22Rv1 (cell line): ENCODE measurements at regions not wholly inside any gene's neighbourhood (a gene's known extent, or its start where the extent isn't known, plus 50 kb on each side); places are given as distances from the start of the nearest gene placed in this dataset.

Source experiments
- ZFX ChIP-seq: fragments of 450-650 bp; IDR thresholded peaks from 2 replicates; pipeline ENCODE4 v1.6.1; 2017; ENCODE audit warnings: antibody characterized with exemption, borderline replicate concordance
- TF ChIP-seq, protein P1 (sequence below): fragments of 450-650 bp; IDR thresholded peaks from 2 replicates; pipeline ENCODE4 v1.5.1; 2017; ENCODE audit warnings: mild to moderate bottlenecking

DNA sequence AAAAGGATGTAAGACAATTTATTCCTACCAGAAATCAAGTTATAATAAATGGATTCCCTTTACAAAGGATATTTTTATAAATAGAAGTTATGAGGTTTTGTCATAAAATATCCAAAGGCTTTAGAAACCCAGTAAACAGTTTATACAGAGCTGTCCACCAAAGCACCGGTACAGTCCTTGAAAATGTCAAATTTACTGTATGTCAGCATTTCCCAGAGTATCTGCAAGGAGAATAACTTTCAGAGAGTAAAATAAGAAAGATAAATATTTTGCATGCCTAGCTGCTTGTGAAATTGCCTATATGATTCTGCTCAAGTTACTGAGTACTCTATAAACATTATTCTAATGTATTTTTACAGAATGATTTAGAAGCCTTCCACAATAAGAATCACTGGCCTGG is 923.3 kb upstream of the DDX18 start:
- TF ChIP-seq, protein P1, sequence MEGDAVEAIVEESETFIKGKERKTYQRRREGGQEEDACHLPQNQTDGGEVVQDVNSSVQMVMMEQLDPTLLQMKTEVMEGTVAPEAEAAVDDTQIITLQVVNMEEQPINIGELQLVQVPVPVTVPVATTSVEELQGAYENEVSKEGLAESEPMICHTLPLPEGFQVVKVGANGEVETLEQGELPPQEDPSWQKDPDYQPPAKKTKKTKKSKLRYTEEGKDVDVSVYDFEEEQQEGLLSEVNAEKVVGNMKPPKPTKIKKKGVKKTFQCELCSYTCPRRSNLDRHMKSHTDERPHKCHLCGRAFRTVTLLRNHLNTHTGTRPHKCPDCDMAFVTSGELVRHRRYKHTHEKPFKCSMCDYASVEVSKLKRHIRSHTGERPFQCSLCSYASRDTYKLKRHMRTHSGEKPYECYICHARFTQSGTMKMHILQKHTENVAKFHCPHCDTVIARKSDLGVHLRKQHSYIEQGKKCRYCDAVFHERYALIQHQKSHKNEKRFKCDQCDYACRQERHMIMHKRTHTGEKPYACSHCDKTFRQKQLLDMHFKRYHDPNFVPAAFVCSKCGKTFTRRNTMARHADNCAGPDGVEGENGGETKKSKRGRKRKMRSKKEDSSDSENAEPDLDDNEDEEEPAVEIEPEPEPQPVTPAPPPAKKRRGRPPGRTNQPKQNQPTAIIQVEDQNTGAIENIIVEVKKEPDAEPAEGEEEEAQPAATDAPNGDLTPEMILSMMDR: no peak
- no peak for TF ChIP-seq ZFX
